Central memory CD8-positive, alpha-beta T cell (primary cell): ENCODE measurements at regions not wholly inside any gene's neighbourhood (a gene's known extent, or its start where the extent isn't known, plus 50 kb on each side); places are given as distances from the start of the nearest gene placed in this dataset.

ENCODE experiments used
- ATAC-seq: fragments of 150-1000 bp; cut with Tn5 transposase; replicated peaks from 2 replicates; pipeline ENCODE4 v1.10.0; 2022; ENCODE audit warnings: mild to moderate bottlenecking, moderate FRiP score, moderate number of reproducible peaks; ENCODE audit not compliant: poor library complexity, severe bottlenecking; ENCODE audit errors: extremely low read depth
- DNase-seq, 2 donors: peaks; one replicate each; pipeline ENCODE4 v3.0.0; 2021; ENCODE audit warnings: low spot score in 2 of 2
- H3K27ac Mint-ChIP-seq: one replicate; pipeline ENCODE4 v1.8.0; 2022; ENCODE audit warnings: low read depth, mild to moderate bottlenecking, moderate library complexity, mixed read lengths
- H3K27me3 Mint-ChIP-seq: one replicate; pipeline ENCODE4 v1.8.0; 2022; ENCODE audit warnings: mixed read lengths
- H3K36me3 Mint-ChIP-seq: one replicate; pipeline ENCODE4 v1.8.0; 2022; ENCODE audit warnings: mild to moderate bottlenecking, moderate library complexity, mixed read lengths; ENCODE audit not compliant: insufficient read depth
- H3K4me1 Mint-ChIP-seq: one replicate; pipeline ENCODE4 v1.8.0; 2022; ENCODE audit warnings: mixed read lengths
- H3K4me3 Mint-ChIP-seq: one replicate; pipeline ENCODE4 v1.8.0; 2022; ENCODE audit warnings: mild to moderate bottlenecking, moderate library complexity, mixed read lengths
- H3K9me3 Mint-ChIP-seq: one replicate; pipeline ENCODE4 v1.8.0; 2022; ENCODE audit warnings: mixed read lengths

DNA sequence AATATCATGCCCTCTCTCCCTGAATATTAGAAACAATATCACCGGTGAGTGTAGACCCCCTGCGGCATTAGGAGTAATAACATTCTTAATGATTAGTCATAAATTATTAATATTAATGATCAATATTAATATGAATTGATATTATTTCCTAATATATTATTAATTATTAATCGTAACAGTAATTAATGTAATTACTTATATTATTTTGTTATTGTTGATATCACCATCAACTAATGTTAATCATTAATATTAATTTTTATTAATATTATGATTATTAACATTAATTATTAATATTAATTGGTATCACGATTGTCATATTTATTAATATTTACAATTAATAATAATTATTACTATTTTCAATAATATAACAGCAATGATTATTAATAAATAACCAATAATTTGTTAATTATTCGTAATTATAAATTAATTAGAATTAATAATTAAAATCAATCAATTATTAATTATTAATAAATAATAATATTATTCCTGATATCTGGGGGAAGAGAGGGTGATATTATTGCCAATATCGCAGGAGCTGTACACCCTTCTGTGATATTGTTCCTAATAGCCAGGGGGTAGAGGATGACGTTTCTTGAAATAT, 528.8 kb upstream of the PCDH20 start:
- H3K27me3 Mint-ChIP-seq = no peaks in the 10 kb centered on the region
- no peak overlapping the region for H3K4me3 Mint-ChIP-seq
- no peak overlapping the region for H3K27ac Mint-ChIP-seq
- H3K4me1 Mint-ChIP-seq = no peaks in the 10 kb centered on the region
- no peak for DNase-seq
- no peaks in the 10 kb centered on the region for H3K36me3 Mint-ChIP-seq
- ATAC-seq = no peak
- peaks cover 37% of the 10 kb centered on the region for H3K9me3 Mint-ChIP-seq

DNA sequence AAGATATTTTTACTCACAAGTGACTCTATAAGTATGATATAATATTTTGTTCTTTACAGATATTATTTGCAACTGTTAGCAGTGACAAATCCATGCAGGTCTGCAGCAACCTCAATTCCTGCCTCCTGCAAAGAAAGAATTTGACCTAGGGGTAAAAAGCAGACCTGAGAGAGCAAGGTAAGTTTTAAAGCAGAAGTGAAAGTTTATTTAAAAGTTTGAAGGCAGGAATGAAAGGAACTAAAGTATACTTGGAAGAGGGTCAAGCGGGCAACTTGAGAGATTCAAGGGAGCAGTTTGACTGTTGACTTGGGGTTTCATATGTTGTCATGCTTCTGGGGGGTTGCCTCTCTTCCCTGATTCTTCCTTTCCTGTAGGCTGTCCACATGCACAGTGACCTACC, 520.1 kb upstream of the PCDH20 start:
- Mint-ChIP-seq H3K36me3 (no peaks in the 10 kb centered on the region), H3K4me1 (no peaks in the 10 kb centered on the region), H3K27ac (no peak overlapping the region), H3K4me3 (no peak overlapping the region), H3K27me3 (no peaks in the 10 kb centered on the region), H3K9me3 (peaks cover 17% of the 10 kb centered on the region)
- DNase-seq (no peak), ATAC-seq (no peak)

DNA sequence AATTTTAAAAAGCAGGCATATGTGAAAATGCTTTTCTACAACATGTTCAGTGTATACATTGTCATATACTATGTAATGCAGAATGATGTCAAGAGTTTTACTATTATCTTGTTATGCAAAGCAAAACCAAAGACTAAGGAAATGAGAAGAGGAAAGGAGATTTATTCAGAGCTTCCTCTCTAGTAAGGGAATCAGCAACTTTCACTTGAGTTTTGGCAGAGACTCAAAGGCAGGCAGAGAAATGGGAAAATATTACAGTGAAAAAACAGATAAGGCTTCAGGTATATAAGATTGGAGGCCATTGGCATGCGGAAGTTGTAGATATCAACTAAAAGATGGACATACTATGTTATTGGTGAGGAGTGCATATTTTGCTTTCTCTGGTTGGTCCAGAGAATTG, 512.0 kb upstream of the PCDH20 start:
- no peaks in the 10 kb centered on the region for H3K36me3 Mint-ChIP-seq
- no peak for DNase-seq
- H3K9me3 Mint-ChIP-seq = peaks cover 25% of the 10 kb centered on the region
- H3K4me3 Mint-ChIP-seq = no peak overlapping the region
- H3K4me1 Mint-ChIP-seq = no peaks in the 10 kb centered on the region
- H3K27me3 Mint-ChIP-seq = no peaks in the 10 kb centered on the region
- ATAC-seq = no peak
- H3K27ac Mint-ChIP-seq = no peak overlapping the region

DNA sequence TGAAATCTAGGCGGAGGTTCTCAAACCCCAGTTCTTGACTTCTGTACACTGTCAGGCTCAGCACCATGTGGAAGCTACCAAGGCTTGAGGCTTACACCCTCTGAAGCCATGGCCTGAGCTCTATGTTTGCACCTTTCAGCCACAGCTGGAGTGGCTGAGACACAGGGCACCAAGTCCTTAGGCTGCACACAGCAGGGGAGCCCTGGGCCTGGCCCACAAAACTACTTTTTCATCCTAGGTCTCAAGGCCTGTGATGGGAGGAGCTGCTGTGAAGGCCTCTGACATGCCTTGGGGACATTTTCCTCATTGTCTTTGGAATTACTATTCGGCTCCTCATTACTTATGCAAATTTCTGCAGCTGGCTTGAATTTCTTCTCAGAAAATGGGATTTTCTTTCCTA, 503.2 kb upstream of the PCDH20 start:
- no peaks in the 10 kb centered on the region for H3K36me3 Mint-ChIP-seq
- H3K27me3 Mint-ChIP-seq = no peaks in the 10 kb centered on the region
- DNase-seq (no peak), ATAC-seq (no peak)
- H3K4me1 Mint-ChIP-seq = no peaks in the 10 kb centered on the region
- H3K9me3 Mint-ChIP-seq = peaks cover 32% of the 10 kb centered on the region
- no peak overlapping the region for H3K4me3 Mint-ChIP-seq
- H3K27ac Mint-ChIP-seq = no peak overlapping the region

DNA sequence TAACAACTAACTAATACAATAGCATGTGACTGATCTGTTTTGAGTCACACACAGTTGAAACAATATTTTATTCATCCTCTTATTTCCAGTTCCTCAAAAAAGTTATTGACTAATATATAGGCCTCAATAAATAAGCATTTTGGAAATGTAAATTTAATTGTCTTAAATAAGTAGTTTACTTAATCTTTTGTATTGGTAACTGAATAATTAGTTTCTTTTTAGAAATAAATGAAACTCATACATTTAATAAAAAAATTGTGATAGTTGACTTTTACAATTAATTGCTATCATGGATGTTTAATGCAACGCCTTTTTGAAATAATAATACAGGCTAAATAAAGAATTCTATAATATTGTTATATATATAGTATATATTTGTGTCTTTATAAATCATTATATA, 500.8 kb upstream of the PCDH20 start:
- Mint-ChIP-seq H3K4me1 (no peaks in the 10 kb centered on the region), H3K4me3 (no peak overlapping the region), H3K27me3 (no peaks in the 10 kb centered on the region), H3K9me3 (peaks cover 22% of the 10 kb centered on the region), H3K36me3 (no peaks in the 10 kb centered on the region), H3K27ac (no peak overlapping the region)
- ATAC-seq (no peak), DNase-seq (no peak)

DNA sequence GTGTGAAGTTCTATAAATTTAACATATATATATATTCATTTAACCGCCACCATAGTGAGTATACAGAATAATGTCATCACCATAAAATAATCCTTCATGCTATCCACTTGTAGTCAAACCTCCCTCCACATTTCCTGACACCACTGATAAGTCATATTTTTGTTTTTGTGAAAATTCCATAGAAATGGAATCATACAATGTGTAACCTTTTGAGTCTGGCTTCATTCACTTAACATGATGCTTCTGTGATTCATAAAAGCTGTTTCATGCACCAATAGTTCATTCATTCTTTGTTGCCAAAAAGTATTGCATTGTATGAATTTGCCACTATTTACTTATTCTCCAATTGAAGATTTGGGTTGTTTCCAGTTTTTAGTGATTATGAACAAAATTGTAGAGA, 497.5 kb upstream of the PCDH20 start:
- Mint-ChIP-seq H3K4me3 (no peak overlapping the region), H3K4me1 (no peaks in the 10 kb centered on the region)
- no peak for DNase-seq

DNA sequence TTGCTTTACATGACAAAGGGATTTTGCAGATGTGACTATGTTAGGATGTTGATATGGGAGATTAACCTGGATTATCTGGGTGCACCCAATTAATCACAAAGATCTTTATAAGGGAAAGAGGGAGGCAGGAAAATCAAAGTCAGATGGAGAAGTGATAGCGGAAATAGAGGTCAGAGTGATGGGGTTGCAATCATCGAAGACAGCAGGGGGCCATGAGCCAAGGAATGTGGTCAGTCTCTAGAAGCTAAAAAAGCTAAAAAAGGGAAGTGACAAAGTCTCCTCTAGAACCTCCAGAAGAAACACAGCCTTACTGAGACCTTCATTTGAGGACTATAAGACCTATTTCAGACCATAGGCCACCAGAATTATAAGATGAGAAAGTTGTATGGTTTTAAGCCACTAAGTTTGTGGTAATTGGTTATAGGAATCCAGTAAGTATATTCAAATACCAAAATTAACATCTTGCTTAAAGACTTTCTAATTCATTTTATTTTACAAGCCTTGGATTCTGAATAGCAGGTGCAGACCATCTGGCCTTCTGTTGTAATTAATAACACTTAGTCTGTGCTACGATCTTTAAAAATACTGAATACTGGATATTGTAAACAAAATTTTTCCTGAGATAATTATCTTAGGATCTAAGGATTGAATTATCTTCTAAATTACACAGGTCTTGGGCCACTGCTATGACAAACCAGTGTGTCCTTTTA, 493.4 kb upstream of the PCDH20 start:
- Mint-ChIP-seq H3K27me3 (no peaks in the 10 kb centered on the region), H3K4me3 (no peak overlapping the region), H3K36me3 (no peaks in the 10 kb centered on the region), H3K4me1 (no peaks in the 10 kb centered on the region), H3K9me3 (peaks cover 6% of the 10 kb centered on the region), H3K27ac (no peak overlapping the region)
- no peak for ATAC-seq
- DNase-seq = no peak

More for the DNA sequence above, 497.5 kb upstream of the PCDH20 start:
- H3K9me3 Mint-ChIP-seq = peaks cover 11% of the 10 kb centered on the region
- no peak for ATAC-seq
- no peaks in the 10 kb centered on the region for H3K27me3 Mint-ChIP-seq
- no peak overlapping the region for H3K27ac Mint-ChIP-seq
- no peaks in the 10 kb centered on the region for H3K36me3 Mint-ChIP-seq

DNA sequence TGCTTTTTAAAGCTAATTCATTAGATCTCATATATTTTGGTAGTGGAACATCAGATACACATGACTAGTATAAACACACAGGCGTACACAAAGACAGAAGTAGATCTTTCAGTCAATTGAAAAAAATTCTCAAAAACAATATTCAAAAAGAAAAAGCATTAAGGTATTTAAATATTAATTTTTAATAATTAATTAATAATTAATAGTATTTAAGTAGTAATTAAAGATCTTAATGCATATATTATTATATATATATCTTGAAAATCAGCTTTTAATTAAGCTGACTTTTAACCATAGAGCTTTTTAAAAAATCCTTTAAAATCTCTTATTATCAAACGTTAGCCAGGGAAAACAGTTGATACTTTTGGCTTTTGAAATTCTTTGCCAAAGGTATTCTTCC, 489.4 kb upstream of the PCDH20 start:
- H3K27me3 Mint-ChIP-seq = no peaks in the 10 kb centered on the region
- no peaks in the 10 kb centered on the region for H3K36me3 Mint-ChIP-seq
- no peak overlapping the region for H3K27ac Mint-ChIP-seq
- ATAC-seq (no peak), DNase-seq (no peak)
- H3K4me3 Mint-ChIP-seq = no peak overlapping the region
- peaks cover 17% of the 10 kb centered on the region for H3K9me3 Mint-ChIP-seq
- H3K4me1 Mint-ChIP-seq = no peaks in the 10 kb centered on the region

DNA sequence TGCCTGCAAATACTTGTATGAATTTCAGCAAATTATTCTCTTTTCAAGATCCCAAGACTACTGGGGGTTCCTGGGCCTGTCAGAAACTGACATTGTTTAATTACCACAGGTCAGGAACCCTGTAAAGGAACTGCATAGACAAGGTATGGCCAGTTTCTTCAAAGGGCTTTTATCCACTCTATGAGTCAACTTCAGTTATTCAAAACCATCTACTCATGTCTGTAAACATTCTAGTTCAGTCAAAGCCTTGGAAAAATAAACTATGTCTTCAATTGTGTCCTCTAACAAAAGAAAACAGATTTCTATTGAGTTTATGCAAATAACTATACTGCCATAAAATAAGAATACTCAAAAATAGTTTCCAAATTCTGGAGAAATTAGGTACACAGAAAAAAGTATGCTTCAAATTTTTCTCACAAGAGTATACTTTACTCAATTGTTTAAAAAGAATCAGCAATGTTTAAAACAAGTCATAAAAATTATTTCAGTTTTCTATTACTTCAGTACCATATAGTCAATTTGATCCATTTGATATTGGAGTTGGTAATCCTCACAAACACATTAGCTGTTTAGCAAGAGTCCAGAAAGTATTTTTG, 486.4 kb upstream of the PCDH20 start:
- no peak for DNase-seq
- ATAC-seq = no peak
- no peak overlapping the region for H3K27ac Mint-ChIP-seq
- H3K36me3 Mint-ChIP-seq = no peaks in the 10 kb centered on the region
- H3K4me1 Mint-ChIP-seq = no peaks in the 10 kb centered on the region
- peaks cover 11% of the 10 kb centered on the region for H3K9me3 Mint-ChIP-seq
- H3K4me3 Mint-ChIP-seq = no peak overlapping the region
- H3K27me3 Mint-ChIP-seq = no peaks in the 10 kb centered on the region

DNA sequence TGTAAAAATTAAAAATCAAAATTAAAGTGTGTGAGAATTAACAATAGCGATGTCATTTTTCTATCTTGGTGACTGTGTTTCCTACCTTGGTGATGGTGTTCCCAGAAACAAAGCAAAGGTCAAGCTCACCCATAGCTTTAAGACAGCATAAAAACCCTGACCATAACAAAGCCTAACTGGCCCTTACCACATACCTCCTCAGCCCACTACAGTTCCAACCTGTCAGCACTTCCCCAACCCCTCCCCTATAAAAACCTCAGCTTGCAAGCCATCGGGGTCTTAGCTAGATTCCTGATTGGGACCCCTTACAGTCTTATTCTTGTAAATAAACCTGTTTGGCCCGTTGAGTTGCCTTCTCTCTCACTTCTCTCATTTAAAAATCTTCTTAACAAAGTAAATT, 484.4 kb upstream of the PCDH20 start:
- ATAC-seq = no peak
- Mint-ChIP-seq H3K4me1 (no peaks in the 10 kb centered on the region), H3K36me3 (no peaks in the 10 kb centered on the region), H3K27me3 (no peaks in the 10 kb centered on the region), H3K27ac (no peak overlapping the region), H3K4me3 (no peak overlapping the region), H3K9me3 (peaks cover 11% of the 10 kb centered on the region)
- no peak for DNase-seq

DNA sequence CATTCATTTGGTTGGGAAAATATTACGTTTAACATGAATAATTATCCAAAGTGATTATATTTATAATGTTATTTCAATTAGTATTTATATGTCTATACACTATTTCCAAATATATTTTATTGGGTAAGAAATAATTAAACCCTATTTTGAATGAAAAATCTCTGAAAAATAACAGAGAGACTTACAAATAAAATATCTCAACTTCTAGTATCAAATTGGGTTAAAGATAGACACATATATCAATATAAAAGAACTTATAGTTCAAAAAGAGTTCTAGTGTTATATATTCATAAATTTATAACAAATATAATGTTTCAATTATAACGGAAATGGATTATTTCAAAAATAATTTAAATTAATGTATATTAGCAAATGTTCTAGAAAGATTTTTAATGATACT, 482.6 kb upstream of the PCDH20 start:
- ATAC-seq (no peak), DNase-seq (no peak)
- Mint-ChIP-seq H3K27me3 (no peaks in the 10 kb centered on the region), H3K4me1 (no peaks in the 10 kb centered on the region), H3K36me3 (peaks cover 1% of the 10 kb centered on the region), H3K9me3 (peaks cover 15% of the 10 kb centered on the region), H3K27ac (no peak overlapping the region), H3K4me3 (no peak overlapping the region)

DNA sequence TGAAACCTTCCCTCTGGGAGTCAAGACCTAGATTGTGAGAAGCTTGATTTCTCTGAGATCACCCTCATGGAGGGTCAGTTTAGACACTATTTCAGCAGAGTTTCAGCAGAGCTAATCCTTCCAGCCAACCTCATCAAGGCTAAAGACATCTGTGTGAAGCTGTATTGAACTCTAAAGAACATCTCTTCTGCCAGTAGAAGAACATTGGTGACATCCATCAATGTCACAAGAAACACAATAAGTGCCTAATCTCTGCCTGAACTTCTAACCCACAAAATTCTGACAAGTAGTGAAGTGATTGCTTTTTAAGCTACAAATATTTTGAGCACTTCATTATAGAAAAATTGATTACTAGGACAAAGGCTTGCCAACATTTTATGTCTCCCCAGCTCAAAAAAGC, 475.8 kb upstream of the PCDH20 start:
- ATAC-seq (no peak), DNase-seq (no peak)
- H3K9me3 Mint-ChIP-seq = peaks cover 6% of the 10 kb centered on the region
- H3K27me3 Mint-ChIP-seq = no peaks in the 10 kb centered on the region
- peaks cover 2% of the 10 kb centered on the region for H3K36me3 Mint-ChIP-seq
- H3K27ac Mint-ChIP-seq = no peak overlapping the region
- H3K4me1 Mint-ChIP-seq = no peaks in the 10 kb centered on the region
- no peak overlapping the region for H3K4me3 Mint-ChIP-seq

DNA sequence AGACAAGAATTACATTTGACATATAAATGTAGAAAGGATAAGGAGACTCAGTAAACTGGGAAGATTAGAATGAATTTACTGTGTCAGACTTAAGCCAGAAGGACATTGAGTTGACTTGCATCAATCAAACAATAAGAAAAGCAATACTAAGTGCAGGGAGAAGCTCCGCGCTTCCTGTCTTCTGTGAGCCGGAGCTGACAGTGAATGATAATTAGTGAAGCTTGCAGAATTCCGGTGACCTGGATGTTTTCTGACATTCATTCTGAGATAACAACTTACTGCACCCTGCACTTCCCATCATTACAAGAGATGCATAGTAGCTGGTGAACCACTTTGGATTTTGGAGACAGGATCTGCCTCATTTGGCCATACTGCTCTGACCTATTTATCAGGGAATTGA, 469.2 kb upstream of the PCDH20 start:
- Mint-ChIP-seq H3K36me3 (no peaks in the 10 kb centered on the region), H3K27ac (no peak overlapping the region), H3K9me3 (peaks cover 6% of the 10 kb centered on the region), H3K27me3 (no peaks in the 10 kb centered on the region), H3K4me3 (no peak overlapping the region), H3K4me1 (no peaks in the 10 kb centered on the region)
- DNase-seq (no peak), ATAC-seq (no peak)
